MM.1S (cell line): ENCODE measurements at regions not wholly inside any gene's neighbourhood (a gene's known extent, or its start where the extent isn't known, plus 50 kb on each side); places are given as distances from the start of the nearest gene placed in this dataset.

Experiments used
- DNase-seq: peaks from one replicate; pipeline ENCODE4 v3.0.0-alpha.2; 2015
- H2AFZ ChIP-seq: fragments of 300-600 bp; sonication (generic); 2 replicates; pipeline ENCODE4 v1.6.0; 2016; ENCODE audit warnings: antibody characterized with exemption, low read length
- H3F3A ChIP-seq: fragments of 300-600 bp; sonication (generic); 2 replicates; pipeline ENCODE4 v1.6.1; 2016; ENCODE audit warnings: mild to moderate bottlenecking, antibody characterized with exemption, low read length, moderate library complexity, mixed read lengths; ENCODE audit not compliant: insufficient read depth
- H3K27ac ChIP-seq: fragments of 300-600 bp; sonication (generic); 2 replicates; pipeline ENCODE4 v1.5.1; 2016; ENCODE audit warnings: mild to moderate bottlenecking, low read length
- H3K27me3 ChIP-seq: fragments of 300-600 bp; sonication (generic); replicated peaks from 2 replicates; pipeline ENCODE4 v1.6.0; 2016; ENCODE audit warnings: low read length; ENCODE audit not compliant: insufficient read depth
- H3K36me3 ChIP-seq: fragments of 300-600 bp; sonication (generic); replicated peaks from 2 replicates; pipeline ENCODE4 v1.6.1; 2016; ENCODE audit warnings: mild to moderate bottlenecking, low read length, mixed read lengths; ENCODE audit not compliant: insufficient read depth
- H3K4me1 ChIP-seq: fragments of 300-600 bp; sonication (generic); 2 replicates; pipeline ENCODE4 v1.6.1; 2016; ENCODE audit warnings: low read length, mixed read lengths
- H3K4me2 ChIP-seq: fragments of 300-600 bp; sonication (generic); 2 replicates; pipeline ENCODE4 v1.6.0; 2016; ENCODE audit warnings: low read depth, low read length
- H3K4me3 ChIP-seq: fragments of 300-600 bp; sonication (generic); 2 replicates; pipeline ENCODE4 v1.5.1; 2016; ENCODE audit warnings: low read length, mixed read lengths
- H3K79me2 ChIP-seq: fragments of 300-600 bp; sonication (generic); 2 replicates; pipeline ENCODE4 v1.6.1; 2016; ENCODE audit warnings: mixed run types, low read length, mixed read lengths
- H3K9ac ChIP-seq: fragments of 300-600 bp; sonication (generic); 2 replicates; pipeline ENCODE4 v1.6.1; 2016; ENCODE audit warnings: low read length, mixed read lengths
- H3K9me2 ChIP-seq: fragments of 300-600 bp; sonication (generic); replicated peaks from 2 replicates; pipeline ENCODE4 v1.6.1; 2016; ENCODE audit warnings: mild to moderate bottlenecking, low read length, mixed read lengths; ENCODE audit not compliant: insufficient read depth
- H3K9me3 ChIP-seq: fragments of 300-600 bp; sonication (generic); replicated peaks from 2 replicates; pipeline ENCODE4 v1.6.1; 2016; ENCODE audit warnings: mild to moderate bottlenecking, low read length, mixed read lengths; ENCODE audit not compliant: insufficient read depth
- H4K20me1 ChIP-seq: fragments of 300-600 bp; sonication (generic); 2 replicates; pipeline ENCODE4 v1.6.1; 2016; ENCODE audit warnings: mild to moderate bottlenecking, low read length, moderate library complexity, mixed read lengths; ENCODE audit not compliant: insufficient read depth
- CTCF ChIP-seq: fragments of 300-600 bp; sonication (generic); IDR thresholded peaks from 2 replicates; pipeline ENCODE4 v1.5.1; 2016; ENCODE audit warnings: antibody characterized with exemption, low read length, mixed read lengths
- EZH2 ChIP-seq: fragments of 300-600 bp; sonication (generic); optimal IDR thresholded peaks from 2 replicates; pipeline ENCODE3; 2017; ENCODE audit warnings: low read depth, mild to moderate bottlenecking, antibody characterized with exemption, low read length, mixed read lengths
- EZH2phosphoT487 ChIP-seq: fragments of 300-600 bp; sonication (generic); IDR thresholded peaks from 2 replicates; pipeline ENCODE4 v1.6.1; 2018; ENCODE audit warnings: antibody characterized with exemption, low read length

- H2AFZ ChIP-seq, result no peak overlapping the region
- no peak for TF ChIP-seq EZH2phosphoT487
- TF ChIP-seq EZH2, result no peak
- TF ChIP-seq CTCF, result no peak
Observed at GRCh38 chr21:22762463-22762862, 1764.3 kb downstream of the NCAM2 start.

GRCh38 chr21:22763442-22763841 lies 1765.2 kb downstream of the NCAM2 start:
- H3K27me3 ChIP-seq, result no peaks in the 10 kb centered on the region
- no peak for TF ChIP-seq CTCF
- no peak for TF ChIP-seq EZH2
- no peak for TF ChIP-seq EZH2phosphoT487
- no peak overlapping the region for H3K4me2 ChIP-seq
- H3K36me3 ChIP-seq, result no peaks in the 10 kb centered on the region
- H3K79me2 ChIP-seq, result no peaks in the 10 kb centered on the region
- H3F3A ChIP-seq, result no peaks in the 10 kb centered on the region
- no peaks in the 10 kb centered on the region for H3K9me2 ChIP-seq
- H3K4me3 ChIP-seq, result no peak overlapping the region
- no peaks in the 10 kb centered on the region for H4K20me1 ChIP-seq
- H3K9me3 ChIP-seq, result no peaks in the 10 kb centered on the region
- no peak overlapping the region for H2AFZ ChIP-seq
- no peak overlapping the region for H3K9ac ChIP-seq
- no peak for DNase-seq
- H3K27ac ChIP-seq, result no peak overlapping the region
- H3K4me1 ChIP-seq, result no peaks in the 10 kb centered on the region

More at GRCh38 chr21:22762463-22762862, 1764.3 kb downstream of the NCAM2 start:
- H3F3A ChIP-seq, result no peaks in the 10 kb centered on the region
- H3K4me2 ChIP-seq, result no peak overlapping the region
- no peak overlapping the region for H3K27ac ChIP-seq
- H3K36me3 ChIP-seq, result no peaks in the 10 kb centered on the region
- no peaks in the 10 kb centered on the region for H3K4me1 ChIP-seq
- H3K4me3 ChIP-seq, result no peak overlapping the region
- no peaks in the 10 kb centered on the region for H3K79me2 ChIP-seq
- no peaks in the 10 kb centered on the region for H4K20me1 ChIP-seq
- no peaks in the 10 kb centered on the region for H3K9me3 ChIP-seq
- H3K9ac ChIP-seq, result no peak overlapping the region
- no peaks in the 10 kb centered on the region for H3K9me2 ChIP-seq
- no peaks in the 10 kb centered on the region for H3K27me3 ChIP-seq
- no peak for DNase-seq

- TF ChIP-seq CTCF, result no peak
- Histone ChIP-seq H3K27me3 (no peaks in the 10 kb centered on the region), H2AFZ (no peak overlapping the region), H3K79me2 (no peaks in the 10 kb centered on the region), H3K4me1 (no peaks in the 10 kb centered on the region), H3K4me2 (no peak overlapping the region), H3F3A (no peaks in the 10 kb centered on the region), H3K27ac (no peak overlapping the region), H3K9ac (no peak overlapping the region), H3K9me3 (no peaks in the 10 kb centered on the region), H4K20me1 (no peaks in the 10 kb centered on the region), H3K36me3 (no peaks in the 10 kb centered on the region), H3K9me2 (no peaks in the 10 kb centered on the region), H3K4me3 (no peak overlapping the region)
- DNase-seq, result no peak
Observed at GRCh38 chr21:22764222-22764621, 1766.0 kb downstream of the NCAM2 start.
